ENCODE measurements at regions not wholly inside any gene's neighbourhood (a gene's known extent, or its start where the extent isn't known, plus 50 kb on each side); places are given as distances from the start of the nearest gene placed in this dataset.

- H4K91ac ChIP-seq (ENCODE audit: insufficient read depth, low read depth, low read length): no peak overlapping the region
- no peak overlapping the region for H2BK5ac ChIP-seq (ENCODE audit: low read depth, low read length, poor library complexity, severe bottlenecking)
- no peak overlapping the region for H2BK120ac ChIP-seq (ENCODE audit: low read depth, low read length)
- no peaks in the 10 kb centered on the region for H4K20me1 ChIP-seq (ENCODE audit: insufficient read depth, low read length)
- H3K9me3 ChIP-seq (ENCODE audit: control insufficient read depth, insufficient read depth, low read length): peaks cover 4% of the 10 kb centered on the region; the same call in 1 of the 2 replicates
- H2AK9ac ChIP-seq (replicated peaks; ENCODE audit: low read depth, low read length, poor library complexity): no peak overlapping the region
- TF ChIP-seq MAFK (IDR thresholded peaks at IDR 0.05; ENCODE audit: low read depth, low read length) (no peak), CEBPB (IDR thresholded peaks at IDR 0.05; ENCODE audit: low read depth, low read length) (no peak), USF2 (IDR thresholded peaks at IDR 0.05; ENCODE audit: low read depth, low read length) (no peak), MAZ (IDR thresholded peaks at IDR 0.05; ENCODE audit: borderline replicate concordance, low read depth, low read length) (no peak), CHD1 (IDR thresholded peaks at IDR 0.05; ENCODE audit: low read depth, low read length) (no peak), SMC3 (IDR thresholded peaks at IDR 0.05; ENCODE audit: low read depth, low read length) (no peak), FOS (IDR thresholded peaks at IDR 0.05; ENCODE audit: low read depth, low read length) (no peak), MXI1 (IDR thresholded peaks at IDR 0.05; ENCODE audit: borderline replicate concordance, low read depth, low read length) (no peak), RCOR1 (IDR thresholded peaks at IDR 0.05; ENCODE audit: insufficient replicate concordance, low read length) (no peak), POLR2A (IDR thresholded peaks at IDR 0.05; ENCODE audit: low read depth, low read length) (no peak), ELK1 (IDR thresholded peaks at IDR 0.05; ENCODE audit: borderline replicate concordance, low read depth, low read length) (no peak)
- no peak overlapping the region for H2BK15ac ChIP-seq (ENCODE audit: low read depth, low read length)
- no peak overlapping the region for H3K14ac ChIP-seq (replicated peaks; ENCODE audit: low read depth, low read length)
- no peak overlapping the region for H4K5ac ChIP-seq (ENCODE audit: low read depth, low read length)
- ChIA-PET CTCF (no interaction called here), POLR2A (ENCODE audit: unreplicated experiment) (no interaction called here)
- no peak overlapping the region for H3K4ac ChIP-seq (ENCODE audit: low read depth, low read length)
- no peak overlapping the region for H2AK5ac ChIP-seq (ENCODE audit: low read depth, low read length)
- no peak overlapping the region for H3K18ac ChIP-seq (ENCODE audit: low read depth, low read length)
- H3K4me2 ChIP-seq (ENCODE audit: low read depth, low read length): no peak overlapping the region
- no peak overlapping the region for H2AFZ ChIP-seq (replicated peaks; ENCODE audit: low read length, poor library complexity)
- no peak overlapping the region for H3K9ac ChIP-seq (ENCODE audit: low read depth, low read length)
- no TSS peak for BruUV-seq (replicated peaks)
- no peaks in the 10 kb centered on the region for H3K79me1 ChIP-seq (ENCODE audit: low read depth in 1 of 2, low read length in 2 of 2)
- no peak overlapping the region for H3K27ac ChIP-seq (ENCODE audit: insufficient read depth, low read length)
- no CpG with 5 or more reads among the region's 3 CpGs for WGBS, 2 experiments (ENCODE audit: extremely low coverage in 2 of 2, insufficient read length in 1 of 2)
- no peaks in the 10 kb centered on the region for H3K36me3 ChIP-seq (ENCODE audit: control insufficient read depth, insufficient read depth, low read length)
- H3K56ac ChIP-seq (ENCODE audit: extremely low read depth, insufficient read depth, low read length): no peak overlapping the region
- H3K4me3 ChIP-seq (ENCODE audit: insufficient read depth, low read depth, low read length): no peak overlapping the region
- H3K27me3 ChIP-seq (ENCODE audit: control insufficient read depth, insufficient read depth, low read length): no peaks in the 10 kb centered on the region
- no peak overlapping the region for H4K8ac ChIP-seq (ENCODE audit: low read depth in 2 of 2, low read length in 2 of 2)
- H2BK20ac ChIP-seq (ENCODE audit: low read depth, low read length): no peak overlapping the region
- no peak for DNase-seq
- no peaks in the 10 kb centered on the region for H3K9me1 ChIP-seq (ENCODE audit: insufficient read depth, low read length)
- intact Hi-C loops (cut with micrococcal nuclease) (loop anchor here (5.0 kb wide), 1 partner anchor 32 kb away; no protein-coding TSS in a partner anchor), in situ Hi-C loops (cut with MboI; ENCODE audit: low sequenced_read_pairs) (no loop called here), dilution Hi-C loops (cut with HindIII; ENCODE audit: low sequenced_read_pairs, unreplicated experiment) (no loop called here)
- no peaks in the 10 kb centered on the region for H3K4me1 ChIP-seq (ENCODE audit: control insufficient read depth, insufficient read depth, low read length)
- no peak overlapping the region for H3K23ac ChIP-seq (ENCODE audit: low read depth, low read length)
- ATAC-seq (ENCODE audit: low read depth): no peak
These were observed 302.7 kb upstream of the NREP start for GRCh38 chr5:112059579-112060135.
